Activated CD4-positive, alpha-beta T cell treated with anti-CD3 and anti-CD28 coated beads, Interleukin-2, amount 10 ng/mL, durations not matched to agents 24 days and 14 days (primary cell): ENCODE measurements at regions not wholly inside any gene's neighbourhood (a gene's known extent, or its start where the extent isn't known, plus 50 kb on each side); places are given as distances from the start of the nearest gene placed in this dataset.

Source experiments
- DNase-seq: peaks from one replicate; pipeline ENCODE4 v3.0.0; 2022
- H3K27ac Mint-ChIP-seq: one replicate; pipeline ENCODE4 v1.8.0; 2022; ENCODE audit warnings: mild to moderate bottlenecking, mixed read lengths
- H3K27me3 Mint-ChIP-seq: one replicate; pipeline ENCODE4 v1.8.0; 2022; ENCODE audit warnings: mixed read lengths
- H3K36me3 Mint-ChIP-seq: one replicate; pipeline ENCODE4 v1.8.0; 2022; ENCODE audit warnings: low read depth, mild to moderate bottlenecking, mixed read lengths
- H3K4me1 Mint-ChIP-seq: one replicate; pipeline ENCODE4 v1.8.0; 2021; ENCODE audit warnings: mixed read lengths
- H3K4me3 Mint-ChIP-seq: one replicate; pipeline ENCODE4 v1.8.0; 2022; ENCODE audit warnings: mild to moderate bottlenecking, moderate library complexity, mixed read lengths
- H3K9me3 Mint-ChIP-seq: one replicate; pipeline ENCODE4 v1.8.0; 2021; ENCODE audit warnings: mixed read lengths
- intact Hi-C: fragments of 100-400 bp; cut with micrococcal nuclease; formaldehyde crosslinking; loops from one replicate; pipeline ENCODE4 v1.15.1; 2023

DNA sequence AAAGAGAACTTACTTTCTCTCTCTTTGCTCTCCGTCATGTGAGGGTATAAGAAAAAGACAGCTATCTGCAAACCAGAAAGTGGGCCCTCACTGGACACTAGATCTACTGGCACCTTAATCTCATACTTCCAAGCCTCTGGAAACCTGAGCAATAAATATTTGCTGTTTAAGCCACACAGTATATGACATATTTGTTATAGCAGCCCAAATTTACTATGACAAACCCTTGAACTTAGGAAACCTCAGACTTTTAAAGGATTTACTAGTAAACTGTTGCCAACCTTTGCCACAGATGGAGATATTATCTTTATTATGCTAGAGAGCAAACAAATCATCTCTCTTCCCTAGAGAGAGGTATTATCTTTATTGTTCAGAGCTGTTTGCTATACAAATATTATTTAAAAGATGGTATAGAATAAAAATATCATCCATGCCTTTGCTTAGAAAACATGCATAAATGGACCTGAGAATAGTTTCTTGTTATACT is 1446.1 kb downstream of the SLITRK1 start:
- no peak overlapping the region for H3K4me3 Mint-ChIP-seq
- H3K9me3 Mint-ChIP-seq = peaks cover 8% of the 10 kb centered on the region
- no peaks in the 10 kb centered on the region for H3K27me3 Mint-ChIP-seq
- intact Hi-C loops = no loop called here
- DNase-seq = no peak
- no peaks in the 10 kb centered on the region for H3K36me3 Mint-ChIP-seq
- H3K4me1 Mint-ChIP-seq = no peaks in the 10 kb centered on the region
- no peak overlapping the region for H3K27ac Mint-ChIP-seq

DNA sequence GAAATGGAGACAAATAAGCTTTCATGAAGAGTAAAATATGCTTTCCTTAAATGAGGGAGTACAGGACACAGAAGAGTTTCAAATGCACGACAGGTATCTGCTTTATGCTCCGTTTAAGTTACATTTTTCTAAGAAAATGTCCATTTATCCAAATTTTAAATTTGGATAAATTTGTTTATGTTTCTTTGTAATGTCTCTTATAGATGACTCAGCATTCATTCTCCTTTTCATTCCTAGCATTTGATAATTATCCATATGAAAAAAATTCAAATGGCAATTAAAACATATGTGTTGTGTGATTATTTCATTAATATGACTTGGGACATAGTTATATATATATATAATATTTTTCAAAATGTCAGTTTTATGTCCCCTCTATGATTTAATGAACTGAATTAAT is 1449.3 kb downstream of the SLITRK1 start:
- Mint-ChIP-seq H3K4me1 (no peaks in the 10 kb centered on the region), H3K27ac (no peak overlapping the region), H3K27me3 (no peaks in the 10 kb centered on the region), H3K36me3 (no peaks in the 10 kb centered on the region), H3K9me3 (no peaks in the 10 kb centered on the region), H3K4me3 (no peak overlapping the region)
- no peak for DNase-seq
- intact Hi-C loops = no loop called here

DNA sequence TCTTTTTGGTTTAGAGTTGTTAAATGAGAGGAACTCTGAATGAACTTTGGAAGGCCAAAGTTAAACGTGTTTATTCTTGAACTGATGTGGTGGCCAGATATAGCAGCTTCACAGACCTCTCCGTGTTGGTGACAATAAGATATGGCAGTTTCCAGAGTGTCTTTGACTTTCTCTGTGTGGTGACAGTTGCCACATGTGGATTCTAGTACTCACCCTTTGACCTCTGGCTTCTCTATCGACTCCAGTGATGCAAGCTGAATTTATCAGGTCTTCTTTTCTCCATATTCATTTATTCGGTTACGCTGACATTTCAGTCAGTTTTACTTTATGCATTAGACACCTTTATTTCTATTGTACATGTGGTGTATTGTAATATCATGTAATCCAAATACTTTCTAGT is 1469.5 kb downstream of the SLITRK1 start:
- intact Hi-C loops = no loop called here
- peaks cover 6% of the 10 kb centered on the region for H3K9me3 Mint-ChIP-seq
- no peak for DNase-seq
- no peaks in the 10 kb centered on the region for H3K36me3 Mint-ChIP-seq
- H3K4me1 Mint-ChIP-seq = no peaks in the 10 kb centered on the region
- H3K4me3 Mint-ChIP-seq = no peak overlapping the region
- H3K27me3 Mint-ChIP-seq = no peaks in the 10 kb centered on the region
- H3K27ac Mint-ChIP-seq = no peak overlapping the region

DNA sequence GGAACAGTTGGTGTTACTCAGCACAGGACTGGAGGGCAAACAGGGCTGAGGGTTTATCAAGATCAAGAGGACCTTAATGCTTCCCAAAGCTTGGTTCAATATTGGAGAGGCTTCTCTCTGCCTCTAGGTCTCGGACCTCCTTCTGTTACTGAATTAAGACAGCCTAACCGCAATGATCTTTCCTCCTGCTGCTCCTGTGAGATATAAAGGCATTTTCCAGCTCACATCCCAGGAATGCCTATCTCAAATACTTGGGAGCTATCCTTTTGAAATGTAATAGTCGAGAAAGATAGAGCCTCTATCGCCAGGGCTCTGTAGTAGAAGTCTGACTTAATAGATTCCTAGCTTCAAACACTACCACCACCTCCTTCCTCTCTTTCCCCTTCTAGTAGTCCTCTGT is 1475.0 kb downstream of the SLITRK1 start:
- Mint-ChIP-seq H3K27me3 (no peaks in the 10 kb centered on the region), H3K27ac (no peak overlapping the region), H3K36me3 (no peaks in the 10 kb centered on the region), H3K4me1 (no peaks in the 10 kb centered on the region), H3K9me3 (peaks cover 10% of the 10 kb centered on the region), H3K4me3 (no peak overlapping the region)
- DNase-seq = no peak
- intact Hi-C loops = no loop called here

DNA sequence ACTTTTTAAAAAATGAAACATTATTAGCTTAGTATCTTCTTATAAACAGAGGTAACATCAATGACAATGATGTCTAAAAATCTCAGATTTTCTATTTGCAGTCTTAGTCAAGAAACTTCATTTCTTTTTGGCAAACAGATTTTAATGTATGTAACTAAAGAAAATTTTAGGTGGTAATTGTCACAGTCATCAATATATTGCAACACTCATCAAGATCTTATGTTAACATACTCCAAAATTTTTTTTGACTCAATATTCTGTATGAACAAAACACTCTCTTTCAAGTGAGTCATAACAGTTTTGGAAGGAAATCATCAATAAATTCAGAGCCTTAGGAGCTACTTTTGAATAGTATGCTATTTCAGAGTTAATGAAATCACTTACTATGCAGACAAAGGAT is 1507.6 kb downstream of the SLITRK1 start:
- H3K9me3 Mint-ChIP-seq = peaks cover 4% of the 10 kb centered on the region
- no peaks in the 10 kb centered on the region for H3K4me1 Mint-ChIP-seq
- H3K27ac Mint-ChIP-seq = no peak overlapping the region
- no peak overlapping the region for H3K4me3 Mint-ChIP-seq
- H3K36me3 Mint-ChIP-seq = no peaks in the 10 kb centered on the region
- no peaks in the 10 kb centered on the region for H3K27me3 Mint-ChIP-seq
- DNase-seq = no peak
- intact Hi-C loops = no loop called here

DNA sequence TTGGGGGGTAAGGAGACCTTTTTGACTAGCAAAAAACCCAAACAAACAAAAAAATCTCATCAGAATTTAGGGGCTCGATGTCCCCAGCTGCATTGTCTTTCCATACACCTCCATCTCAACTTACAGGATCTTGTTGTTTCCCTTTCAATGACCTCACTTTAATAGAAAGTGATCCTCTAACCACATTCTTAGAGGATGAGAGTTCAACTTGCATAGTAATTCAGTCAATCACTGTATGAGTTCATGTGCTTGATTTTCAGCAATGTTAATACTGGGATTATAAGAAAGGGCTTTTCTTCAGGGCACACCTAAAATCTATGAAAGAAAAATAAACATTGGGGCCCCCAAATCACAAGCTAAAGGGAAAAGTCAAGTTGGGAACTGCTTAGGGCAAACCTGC is 1512.0 kb downstream of the SLITRK1 start:
- H3K4me1 Mint-ChIP-seq = no peaks in the 10 kb centered on the region
- intact Hi-C loops = no loop called here
- H3K9me3 Mint-ChIP-seq = peaks cover 4% of the 10 kb centered on the region
- no peaks in the 10 kb centered on the region for H3K27me3 Mint-ChIP-seq
- H3K36me3 Mint-ChIP-seq = no peaks in the 10 kb centered on the region
- DNase-seq = no peak
- no peak overlapping the region for H3K4me3 Mint-ChIP-seq
- H3K27ac Mint-ChIP-seq = no peak overlapping the region

DNA sequence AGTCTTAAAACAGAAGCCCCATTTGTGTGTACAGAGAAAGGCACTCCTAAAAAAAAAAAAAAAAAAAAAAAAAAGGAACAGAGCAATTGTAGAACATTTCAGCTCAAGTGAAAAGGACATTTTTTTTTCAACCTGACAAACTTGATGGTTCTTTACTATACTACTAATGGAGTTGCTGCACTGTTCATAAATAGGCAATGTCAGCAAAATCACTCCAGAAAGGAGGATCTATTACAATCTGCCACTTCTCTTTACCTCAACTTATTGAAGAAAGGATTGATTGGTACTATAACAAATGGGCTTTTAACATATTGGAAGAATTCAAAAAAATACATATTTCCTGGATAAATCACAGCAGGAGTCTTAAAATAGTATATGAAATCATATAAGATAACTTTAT is 1517.7 kb downstream of the SLITRK1 start:
- no peak for DNase-seq
- H3K27me3 Mint-ChIP-seq = no peaks in the 10 kb centered on the region
- no peak overlapping the region for H3K27ac Mint-ChIP-seq
- H3K9me3 Mint-ChIP-seq = no peaks in the 10 kb centered on the region
- H3K4me1 Mint-ChIP-seq = no peaks in the 10 kb centered on the region
- no peaks in the 10 kb centered on the region for H3K36me3 Mint-ChIP-seq
- intact Hi-C loops = no loop called here
- H3K4me3 Mint-ChIP-seq = no peak overlapping the region

DNA sequence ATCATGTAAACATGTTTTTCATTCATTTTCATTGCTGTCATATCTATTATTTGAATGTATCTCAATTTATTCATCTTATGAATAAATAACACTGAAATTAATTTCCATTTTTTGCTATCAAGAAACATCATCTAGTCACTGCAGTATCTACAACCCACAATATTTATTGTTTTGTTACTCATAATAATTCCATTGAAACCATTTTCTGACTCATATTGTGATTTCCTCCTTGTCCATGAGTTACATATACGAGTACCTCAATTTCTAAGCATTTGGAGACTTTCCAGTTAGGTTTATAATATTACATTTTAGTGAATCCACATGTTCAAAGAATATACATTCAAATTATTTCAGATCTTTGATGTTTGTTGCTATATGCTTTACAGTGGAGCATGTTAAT is 1524.0 kb downstream of the SLITRK1 start:
- no peaks in the 10 kb centered on the region for H3K36me3 Mint-ChIP-seq
- H3K27me3 Mint-ChIP-seq = no peaks in the 10 kb centered on the region
- H3K4me3 Mint-ChIP-seq = no peak overlapping the region
- H3K27ac Mint-ChIP-seq = no peak overlapping the region
- no peak for DNase-seq
- H3K4me1 Mint-ChIP-seq = no peaks in the 10 kb centered on the region
- no peaks in the 10 kb centered on the region for H3K9me3 Mint-ChIP-seq
- intact Hi-C loops = no loop called here

DNA sequence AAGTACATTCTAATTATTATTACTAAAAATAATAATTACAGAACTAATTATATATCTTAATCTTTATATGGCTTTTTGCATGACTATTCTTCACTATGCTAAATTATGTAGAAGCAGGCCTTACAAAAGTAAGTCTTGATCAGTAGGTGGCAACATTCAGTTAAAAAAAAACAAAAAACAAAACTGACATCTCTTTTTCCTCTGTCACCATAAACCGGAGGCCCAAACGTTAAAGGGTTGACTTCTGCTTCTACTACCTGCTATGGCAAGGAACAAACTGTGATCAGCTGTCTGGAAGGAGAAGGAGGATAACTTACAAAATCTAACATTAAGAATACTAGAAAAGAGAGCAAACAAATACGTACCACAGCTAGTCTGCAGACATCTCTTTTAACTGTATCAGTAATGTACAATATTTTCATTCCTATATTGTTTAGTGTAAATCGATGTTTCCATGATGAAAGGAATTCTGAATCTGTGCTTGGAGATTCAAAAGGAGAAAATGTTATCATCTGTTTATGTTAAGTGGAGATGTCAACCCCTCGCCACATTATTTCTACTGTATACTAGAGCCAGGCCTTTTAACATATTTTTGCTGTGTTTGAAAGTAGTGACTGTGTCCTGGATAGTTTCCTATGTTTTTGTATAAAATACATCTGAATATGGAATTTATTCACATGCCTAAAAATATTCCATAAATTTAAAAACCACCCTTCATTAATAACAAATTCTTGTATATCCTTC is 1525.4 kb downstream of the SLITRK1 start:
- Mint-ChIP-seq H3K9me3 (no peaks in the 10 kb centered on the region), H3K36me3 (no peaks in the 10 kb centered on the region), H3K27me3 (no peaks in the 10 kb centered on the region), H3K27ac (no peak overlapping the region), H3K4me3 (no peak overlapping the region), H3K4me1 (no peaks in the 10 kb centered on the region)
- no peak for DNase-seq
- intact Hi-C loops = no loop called here

DNA sequence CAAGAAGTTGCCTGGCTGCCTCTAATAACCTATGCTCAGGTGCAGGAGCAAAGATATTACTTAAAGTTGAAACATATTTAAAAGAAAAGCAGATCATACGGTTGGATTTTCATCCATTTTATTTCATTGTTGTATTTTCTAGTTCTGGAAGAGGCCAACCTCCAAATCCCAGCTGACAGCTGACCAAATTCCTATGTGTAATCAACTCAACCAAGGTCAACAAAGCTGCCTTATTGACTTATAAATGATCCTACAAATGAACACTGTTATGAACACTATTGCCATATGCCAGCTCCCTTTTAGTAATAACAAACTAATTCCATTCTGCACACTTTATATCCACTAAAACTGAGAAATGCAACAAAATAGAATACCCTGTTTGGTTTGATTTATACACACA is 1537.4 kb downstream of the SLITRK1 start:
- Mint-ChIP-seq H3K27me3 (no peaks in the 10 kb centered on the region), H3K27ac (no peak overlapping the region), H3K4me1 (no peaks in the 10 kb centered on the region), H3K4me3 (no peak overlapping the region), H3K36me3 (no peaks in the 10 kb centered on the region), H3K9me3 (peaks cover 5% of the 10 kb centered on the region)
- no peak for DNase-seq
- intact Hi-C loops = no loop called here

DNA sequence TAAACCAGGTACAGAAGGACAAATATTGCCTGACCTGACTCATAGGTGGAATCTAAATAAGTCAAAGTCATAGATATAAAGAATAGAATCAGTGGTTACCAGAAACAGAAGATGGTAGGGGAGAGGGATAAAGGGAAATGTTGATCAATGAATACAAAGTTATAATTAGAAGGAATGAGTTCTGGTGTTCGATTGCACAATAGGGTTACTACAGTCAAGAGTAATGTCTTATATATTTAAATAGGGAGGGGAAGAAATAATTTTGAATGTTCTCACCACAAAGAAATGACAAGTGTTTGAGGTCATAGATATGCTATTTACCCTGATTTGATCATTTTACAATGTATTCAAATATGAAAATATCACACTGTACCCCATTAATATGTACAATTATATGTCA is 1541.2 kb downstream of the SLITRK1 start:
- H3K4me3 Mint-ChIP-seq = no peak overlapping the region
- H3K27me3 Mint-ChIP-seq = no peaks in the 10 kb centered on the region
- H3K9me3 Mint-ChIP-seq = peaks cover 5% of the 10 kb centered on the region
- H3K4me1 Mint-ChIP-seq = no peaks in the 10 kb centered on the region
- H3K27ac Mint-ChIP-seq = no peak overlapping the region
- H3K36me3 Mint-ChIP-seq = no peaks in the 10 kb centered on the region
- DNase-seq = no peak
- intact Hi-C loops = no loop called here

DNA sequence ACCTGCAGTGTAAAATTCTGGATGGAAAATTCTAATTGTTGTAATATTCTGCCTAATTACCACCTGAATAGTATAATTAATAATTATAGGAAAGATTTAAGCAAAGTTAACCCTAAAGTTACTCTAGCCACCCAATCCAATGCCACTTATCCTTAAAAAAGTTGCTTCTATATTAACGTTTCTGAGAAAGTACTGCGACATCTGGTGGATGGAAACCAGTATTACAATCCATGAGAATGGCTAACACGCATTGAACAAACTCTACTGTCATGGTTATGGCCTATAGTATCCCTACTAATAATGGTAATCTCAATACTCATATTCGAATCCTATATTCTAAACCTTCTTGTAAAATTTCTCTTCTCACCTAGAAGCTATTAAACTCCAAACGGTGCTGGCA is 1551.8 kb downstream of the SLITRK1 start:
- Mint-ChIP-seq H3K27me3 (no peaks in the 10 kb centered on the region), H3K4me1 (no peaks in the 10 kb centered on the region), H3K4me3 (no peak overlapping the region), H3K9me3 (peaks cover 4% of the 10 kb centered on the region), H3K36me3 (no peaks in the 10 kb centered on the region), H3K27ac (no peak overlapping the region)
- intact Hi-C loops = no loop called here
- DNase-seq = no peak

DNA sequence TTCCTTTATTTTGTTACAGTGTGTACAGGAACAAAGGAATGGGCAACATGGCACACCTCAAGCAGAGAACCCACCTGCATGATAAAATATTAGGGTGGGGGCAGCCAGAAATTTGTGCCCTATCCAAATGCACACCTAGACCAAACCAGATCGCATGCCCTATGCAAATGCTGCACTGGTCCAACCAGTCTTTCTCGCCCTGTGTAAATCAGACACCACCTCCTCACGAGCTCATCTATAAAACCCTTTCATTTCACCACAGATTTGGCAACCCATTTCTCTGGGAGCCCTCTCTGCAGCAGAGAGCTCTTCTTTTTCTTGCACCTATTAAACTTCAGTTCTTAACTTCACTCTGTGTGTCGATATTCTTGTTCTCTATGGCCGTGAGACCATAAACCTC is 1559.2 kb downstream of the SLITRK1 start:
- Mint-ChIP-seq H3K27ac (no peak overlapping the region), H3K9me3 (peaks cover 9% of the 10 kb centered on the region), H3K4me3 (no peak overlapping the region), H3K4me1 (no peaks in the 10 kb centered on the region), H3K36me3 (no peaks in the 10 kb centered on the region), H3K27me3 (no peaks in the 10 kb centered on the region)
- no peak for DNase-seq
- intact Hi-C loops = no loop called here

DNA sequence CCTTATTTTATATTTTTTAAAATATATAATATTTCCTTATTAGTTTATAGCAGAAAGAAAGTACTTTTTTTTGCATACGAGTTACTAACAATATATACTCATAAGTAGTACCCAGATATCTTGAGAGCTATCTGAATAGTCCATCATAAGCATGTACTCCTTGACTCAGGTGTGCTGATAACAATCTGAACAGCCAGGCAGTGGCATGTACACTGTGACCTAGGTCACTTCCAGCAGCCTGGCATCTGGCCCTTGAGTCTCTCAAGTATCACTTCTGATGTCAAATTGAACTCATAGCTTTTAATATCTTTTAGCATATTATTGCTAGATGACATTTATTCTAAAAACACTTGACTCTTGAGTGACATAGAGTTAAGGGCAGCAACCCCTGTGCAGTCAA is 1576.7 kb downstream of the SLITRK1 start:
- H3K27ac Mint-ChIP-seq = no peak overlapping the region
- peaks cover 4% of the 10 kb centered on the region for H3K9me3 Mint-ChIP-seq
- no peaks in the 10 kb centered on the region for H3K27me3 Mint-ChIP-seq
- H3K4me1 Mint-ChIP-seq = no peaks in the 10 kb centered on the region
- DNase-seq = no peak
- no peak overlapping the region for H3K4me3 Mint-ChIP-seq
- H3K36me3 Mint-ChIP-seq = no peaks in the 10 kb centered on the region
- intact Hi-C loops = no loop called here

DNA sequence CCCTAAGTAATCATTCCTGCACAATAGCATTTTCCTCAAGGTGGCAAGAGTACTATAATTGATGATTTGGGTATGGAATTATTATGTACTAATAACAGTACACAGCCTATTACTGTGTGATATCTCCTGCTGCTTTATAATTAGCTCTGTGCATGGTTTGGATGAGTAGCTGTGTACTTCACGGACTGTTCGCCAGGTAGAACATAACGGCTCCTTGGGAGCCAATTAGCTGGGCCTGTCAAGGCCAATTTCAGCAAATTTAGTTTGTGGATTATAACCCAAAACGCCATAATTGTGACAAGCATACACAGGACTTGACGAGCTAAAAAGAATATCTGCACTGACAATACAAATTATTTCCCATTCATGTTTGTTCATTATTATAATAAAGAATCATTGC is 1584.2 kb downstream of the SLITRK1 start:
- H3K4me1 Mint-ChIP-seq = no peaks in the 10 kb centered on the region
- H3K9me3 Mint-ChIP-seq = peaks cover 7% of the 10 kb centered on the region
- H3K27ac Mint-ChIP-seq = no peak overlapping the region
- DNase-seq = no peak
- H3K4me3 Mint-ChIP-seq = no peak overlapping the region
- H3K27me3 Mint-ChIP-seq = no peaks in the 10 kb centered on the region
- no peaks in the 10 kb centered on the region for H3K36me3 Mint-ChIP-seq
- intact Hi-C loops = no loop called here
